GM18502 (cell line): ENCODE measurements at regions not wholly inside any gene's neighbourhood (a gene's known extent, or its start where the extent isn't known, plus 50 kb on each side); places are given as distances from the start of the nearest gene placed in this dataset.

ENCODE experiments used
- ATAC-seq: cut with Tn5 transposase; IDR thresholded peaks from one replicate; pipeline ENCODE4 v1.9.1; 2021; ENCODE audit warnings: mild to moderate bottlenecking; ENCODE audit not compliant: unreplicated experiment, poor library complexity

GRCh38 chr5:61680247-61680646 lies 348.2 kb downstream of the ZSWIM6 start:
- ATAC-seq = no peak

DNA sequence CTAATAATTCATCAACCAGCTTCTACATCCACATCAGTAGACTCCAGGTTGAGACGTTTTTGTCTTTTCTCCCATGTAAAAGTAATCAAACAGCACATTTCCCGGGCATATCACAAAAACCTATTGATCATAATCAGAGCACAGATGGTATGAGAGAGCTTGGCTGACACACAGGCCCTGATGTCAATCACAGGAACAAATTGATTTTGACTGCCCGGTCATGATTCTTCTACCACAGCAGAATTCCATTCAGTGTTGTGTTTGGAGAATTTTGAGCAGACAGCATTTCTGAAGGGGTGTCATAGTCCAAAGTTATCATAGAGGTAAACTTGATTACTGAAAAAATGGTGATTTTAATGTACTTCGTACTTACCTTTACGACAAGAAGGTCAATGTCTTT lies 351.1 kb downstream of the ZSWIM6 start:
- no peak for ATAC-seq

DNA sequence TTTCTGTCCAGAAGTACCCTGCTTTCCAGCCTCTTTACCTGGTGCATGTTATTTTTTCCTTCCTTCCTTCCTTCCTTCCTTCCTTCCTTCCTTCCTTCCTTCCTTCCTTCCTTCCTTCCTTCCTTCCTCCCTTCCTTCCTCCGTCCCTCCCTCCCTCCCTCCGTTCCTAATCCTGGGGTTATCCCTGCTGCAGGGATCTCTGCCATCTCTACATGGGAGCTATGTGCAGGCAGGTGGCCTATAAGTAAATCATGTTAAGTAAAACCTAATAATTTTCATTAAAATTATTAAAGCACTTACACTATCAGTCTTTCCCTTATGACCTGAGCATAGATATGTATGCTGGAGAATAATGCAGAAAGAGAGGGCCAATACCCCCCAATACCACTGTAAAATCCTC lies 351.9 kb downstream of the ZSWIM6 start:
- no peak for ATAC-seq

GRCh38 chr5:61686491-61687257 lies 354.6 kb downstream of the ZSWIM6 start:
- ATAC-seq = no peak

DNA sequence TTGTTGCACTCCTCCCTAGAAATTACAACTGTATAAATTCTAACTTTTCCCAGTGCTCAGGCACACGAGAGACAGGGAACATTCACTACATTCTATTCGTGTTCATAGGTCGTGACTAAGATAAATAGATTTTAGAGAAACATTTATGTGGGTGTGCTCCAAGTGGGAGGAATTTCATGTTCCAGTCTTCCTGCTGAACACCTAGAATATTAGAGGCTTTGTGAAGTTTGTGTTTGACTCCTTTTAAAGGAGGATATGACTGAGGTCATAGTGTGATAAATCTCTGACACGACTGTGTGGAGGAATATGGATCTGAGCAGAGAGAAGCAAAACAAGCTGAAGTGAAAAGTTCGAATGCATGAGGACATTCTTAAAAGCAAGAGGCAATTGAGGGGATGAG lies 355.3 kb downstream of the ZSWIM6 start:
- no peak for ATAC-seq

DNA sequence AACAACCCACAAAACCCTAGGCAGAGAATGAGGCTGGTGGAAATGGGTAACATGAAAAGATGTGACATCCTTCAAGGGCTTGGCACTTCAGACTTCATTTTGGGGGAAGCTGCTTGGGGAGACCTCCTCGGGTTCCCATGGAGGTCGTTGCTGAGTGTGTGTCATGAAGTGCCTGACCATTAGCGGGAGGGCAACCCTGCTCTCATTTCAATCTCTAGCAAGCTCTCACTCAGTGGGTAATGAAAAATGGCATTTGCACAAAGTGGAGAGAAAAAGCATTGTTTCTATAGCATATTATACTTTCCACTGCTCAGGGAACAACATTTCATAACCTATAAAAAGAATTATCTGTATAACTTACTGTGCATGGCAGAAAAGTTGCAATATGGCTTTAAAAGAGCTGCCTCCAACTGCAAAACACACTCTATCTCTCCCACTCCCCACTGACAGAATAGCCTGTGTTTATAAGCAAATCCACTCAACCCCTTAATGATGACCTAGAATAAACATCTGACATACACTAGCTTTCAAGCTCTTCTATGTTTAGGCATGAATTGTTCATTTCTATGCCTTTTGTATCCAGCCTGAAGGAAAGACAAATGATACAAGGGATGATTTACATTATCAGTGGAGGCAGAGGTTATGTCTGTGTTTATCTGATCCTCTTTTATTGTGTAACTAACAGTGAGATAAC lies 357.2 kb downstream of the ZSWIM6 start:
- ATAC-seq = no peak

DNA sequence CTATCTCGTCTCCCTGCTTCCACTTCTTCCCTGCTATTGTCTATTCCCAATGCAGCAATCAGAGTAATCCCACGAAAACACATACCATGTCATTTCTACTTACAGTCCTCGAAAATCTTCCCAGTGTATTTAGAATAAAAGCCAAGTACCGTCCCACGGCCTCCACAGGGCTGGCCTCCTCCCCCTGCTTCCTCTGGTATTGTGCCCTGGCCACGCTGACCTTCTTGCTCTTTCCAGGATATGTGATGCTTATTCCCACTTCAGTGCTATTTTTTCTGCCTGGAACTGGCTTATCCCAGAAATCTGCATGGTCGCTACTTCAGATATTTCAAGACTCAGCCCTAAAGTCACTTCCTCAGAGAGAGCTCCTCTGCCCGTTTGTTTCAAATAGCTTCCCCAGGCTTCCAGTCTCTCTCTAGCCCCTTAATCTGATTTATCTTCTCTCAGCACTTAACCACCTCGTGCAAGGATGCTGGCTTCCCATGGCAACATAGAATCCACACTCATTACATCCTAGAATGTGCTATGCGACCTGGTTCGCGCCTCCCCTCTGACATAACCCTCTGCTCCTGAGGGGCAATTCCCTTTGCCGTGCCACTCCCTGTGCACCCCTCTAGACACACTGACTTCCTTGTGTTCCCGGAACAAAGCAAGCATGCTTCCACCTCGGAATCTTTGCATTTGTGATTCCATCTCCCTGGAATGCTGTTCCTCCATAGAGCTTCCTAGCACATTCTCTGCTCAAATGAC lies 365.9 kb downstream of the ZSWIM6 start:
- no peak for ATAC-seq

- ATAC-seq = peak; percentile 74
These were observed 370.0 kb downstream of the ZSWIM6 start for GRCh38 chr5:61701877-61702602.

- ATAC-seq = peak; percentile 15
These were observed 370.7 kb downstream of the ZSWIM6 start for GRCh38 chr5:61702784-61703183.

GRCh38 chr5:61704289-61704688 lies 372.2 kb downstream of the ZSWIM6 start:
- ATAC-seq = peak; percentile 44

GRCh38 chr5:61706751-61707150 lies 374.7 kb downstream of the ZSWIM6 start:
- ATAC-seq = no peak

DNA sequence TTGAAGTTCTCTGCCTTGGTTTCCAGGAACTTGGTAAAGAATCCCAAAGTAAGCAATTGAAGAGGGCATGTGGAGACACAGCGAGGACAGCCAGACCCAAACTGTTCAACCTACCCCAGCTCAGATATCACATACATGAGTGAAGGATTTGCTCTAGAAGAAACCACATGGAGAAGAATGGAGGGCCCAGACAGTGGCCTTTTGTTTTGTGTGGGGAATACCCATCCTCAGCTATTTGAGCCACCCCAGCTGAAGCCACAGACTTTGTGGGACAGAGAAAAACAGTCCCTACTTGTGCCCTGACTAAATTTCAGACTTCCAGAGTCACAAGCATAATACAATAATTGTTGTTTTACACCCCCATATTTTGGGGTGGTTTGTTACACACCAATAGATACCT lies 387.1 kb downstream of the ZSWIM6 start:
- ATAC-seq = no peak

GRCh38 chr5:61720829-61721228 lies 388.8 kb downstream of the ZSWIM6 start:
- no peak for ATAC-seq

GRCh38 chr5:61724102-61724501 lies 392.0 kb downstream of the ZSWIM6 start:
- no peak for ATAC-seq

- no peak for ATAC-seq
These were observed 396.2 kb downstream of the ZSWIM6 start for GRCh38 chr5:61728287-61728686.

- no peak for ATAC-seq
These were observed 398.8 kb downstream of the ZSWIM6 start for GRCh38 chr5:61730866-61731265.

GRCh38 chr5:61731267-61731945 lies 399.3 kb downstream of the ZSWIM6 start:
- ATAC-seq = no peak

DNA sequence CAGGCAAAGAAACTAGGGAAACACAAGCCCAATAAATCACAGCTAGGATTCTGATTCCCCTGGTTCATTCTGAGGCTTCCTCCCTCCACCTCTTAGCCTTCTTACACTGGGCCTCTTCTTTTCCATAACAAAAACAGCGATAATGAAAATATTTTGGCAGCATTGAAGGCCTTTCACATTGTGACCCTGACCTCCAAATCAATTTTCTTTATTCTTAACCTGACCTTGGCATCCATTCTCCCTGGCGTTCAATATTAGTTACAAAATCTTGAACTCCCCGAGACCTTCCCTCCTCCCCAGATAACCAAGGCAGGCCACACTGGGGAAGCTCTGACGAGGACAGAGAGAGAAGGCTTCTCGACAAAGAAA lies 399.9 kb downstream of the ZSWIM6 start:
- ATAC-seq = no peak

DNA sequence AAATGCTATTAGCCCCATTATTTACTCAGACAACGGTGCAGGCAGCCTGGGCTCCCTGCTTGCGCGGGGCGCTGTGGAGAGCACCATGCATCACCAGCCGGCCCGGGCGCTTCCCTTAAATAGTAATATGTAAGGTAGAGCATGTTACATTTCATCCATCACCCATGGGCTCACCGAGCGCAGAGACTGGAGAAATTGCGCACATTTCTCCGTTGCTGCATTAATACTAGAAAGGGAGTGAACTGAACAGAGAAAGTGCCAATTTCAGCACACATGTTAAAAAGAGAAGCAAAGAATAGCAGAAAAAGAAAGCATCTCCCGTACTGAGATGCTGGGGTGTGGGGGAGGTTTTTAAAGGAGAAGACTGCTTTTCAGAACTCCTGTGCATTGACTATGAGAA lies 400.3 kb downstream of the ZSWIM6 start:
- ATAC-seq = no peak

DNA sequence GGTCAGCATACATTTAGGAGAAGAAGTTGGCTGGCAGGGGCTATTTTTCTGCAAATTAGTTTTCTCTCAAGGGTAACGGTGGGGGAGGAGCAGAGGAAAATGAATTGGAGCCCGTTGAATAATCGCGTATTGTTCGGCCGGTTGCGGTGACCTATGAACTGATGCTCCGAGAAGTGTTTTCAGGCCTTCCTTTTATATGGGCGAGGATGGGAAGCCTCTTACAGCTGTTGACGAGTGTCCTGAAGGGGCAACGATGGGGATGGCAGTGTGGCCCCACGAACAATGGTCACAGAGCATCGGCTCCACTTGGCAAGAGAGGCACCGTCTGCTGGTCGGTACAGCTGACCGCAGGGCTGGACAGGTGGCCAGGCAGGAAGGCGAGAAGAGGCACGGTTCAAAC lies 400.7 kb downstream of the ZSWIM6 start:
- no peak for ATAC-seq
